Activated CD4-positive, alpha-beta T cell treated with anti-CD3 and anti-CD28 coated beads, Interleukin-2, amount 10 ng/mL, durations not matched to agents 7 days and 5 days (primary cell): ENCODE measurements at regions not wholly inside any gene's neighbourhood (a gene's known extent, or its start where the extent isn't known, plus 50 kb on each side); places are given as distances from the start of the nearest gene placed in this dataset.

Experiments used
- CTCF ChIA-PET: fragments of 350-600 bp; sonication (Branson Sonifier 250); formaldehyde crosslinking; loops from one replicate; lab custom pipeline; 2021; ENCODE audit warnings: antibody characterized with exemption; lab: Charles Lee
- POLR2A ChIA-PET: fragments of 350-600 bp; sonication (Branson Sonifier 250); formaldehyde crosslinking; loops from one replicate; lab custom pipeline; 2021; ENCODE audit warnings: antibody characterized with exemption; lab: Charles Lee
- DNase-seq: peaks from one replicate; pipeline ENCODE4 v3.0.0-alpha.2; 2020
- H3K27ac Mint-ChIP-seq: one replicate; pipeline ENCODE4 v1.8.0; 2021; ENCODE audit warnings: mild to moderate bottlenecking, moderate library complexity, mixed read lengths
- H3K27me3 Mint-ChIP-seq: one replicate; pipeline ENCODE4 v1.8.0; 2021; ENCODE audit warnings: mixed read lengths
- H3K36me3 Mint-ChIP-seq: one replicate; pipeline ENCODE4 v1.8.0; 2021; ENCODE audit warnings: low read depth, mixed read lengths
- H3K4me1 Mint-ChIP-seq: one replicate; pipeline ENCODE4 v1.8.0; 2021; ENCODE audit warnings: mixed read lengths
- H3K4me3 Mint-ChIP-seq: one replicate; pipeline ENCODE4 v1.8.0; 2021; ENCODE audit warnings: mild to moderate bottlenecking, moderate library complexity, mixed read lengths
- H3K9me3 Mint-ChIP-seq: one replicate; pipeline ENCODE4 v1.8.0; 2021; ENCODE audit warnings: mixed read lengths

GRCh38 chr4:71171592-71171991 is 167.2 kb upstream of the SLC4A4 start:
- peaks cover 6% of the 10 kb centered on the region for H3K27me3 Mint-ChIP-seq
- H3K36me3 Mint-ChIP-seq, result no peaks in the 10 kb centered on the region
- CTCF ChIA-PET, result no interaction called here
- POLR2A ChIA-PET, result no interaction called here
- no peak overlapping the region for H3K27ac Mint-ChIP-seq
- no peak for DNase-seq
- H3K9me3 Mint-ChIP-seq, result peaks cover 3% of the 10 kb centered on the region
- no peaks in the 10 kb centered on the region for H3K4me1 Mint-ChIP-seq
- no peak overlapping the region for H3K4me3 Mint-ChIP-seq

- H3K27me3 Mint-ChIP-seq, result peaks cover 24% of the 10 kb centered on the region
- no peaks in the 10 kb centered on the region for H3K9me3 Mint-ChIP-seq
- ChIA-PET POLR2A (no interaction called here), CTCF (no interaction called here)
- no peak overlapping the region for H3K4me3 Mint-ChIP-seq
- no peak for DNase-seq
- no peaks in the 10 kb centered on the region for H3K36me3 Mint-ChIP-seq
- no peak overlapping the region for H3K27ac Mint-ChIP-seq
- H3K4me1 Mint-ChIP-seq, result peaks cover 9% of the 10 kb centered on the region
Measured at GRCh38 chr4:71181332-71181731, 157.5 kb upstream of the SLC4A4 start.

DNA sequence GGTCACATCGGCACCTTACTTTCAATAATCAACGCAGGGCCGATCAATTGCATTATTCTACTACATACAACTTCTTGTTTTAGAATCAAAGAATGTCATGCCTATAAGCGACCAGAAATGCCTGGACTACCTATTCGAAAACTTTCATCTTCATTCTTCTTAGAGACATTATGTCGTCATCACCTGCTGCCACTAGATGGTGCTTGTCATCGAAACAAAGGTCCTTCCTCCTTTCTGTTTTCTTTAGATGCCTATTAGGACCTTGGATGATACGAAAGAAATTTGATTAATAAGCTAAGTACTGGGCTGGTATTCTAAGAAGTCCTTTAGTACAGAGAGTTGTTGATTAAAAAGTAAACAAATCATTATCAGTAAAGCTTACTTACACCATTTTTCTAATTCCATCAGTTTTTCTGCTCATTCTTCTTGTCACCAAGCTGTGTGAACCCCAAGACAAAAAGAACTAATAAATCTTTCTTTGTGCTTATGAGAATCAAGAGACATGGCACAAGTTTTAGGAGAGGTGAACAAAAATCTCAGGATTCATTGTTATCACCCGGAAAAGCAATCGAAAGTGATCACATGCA is 154.5 kb upstream of the SLC4A4 start:
- no peak overlapping the region for H3K4me3 Mint-ChIP-seq
- POLR2A ChIA-PET, result no interaction called here
- peak; percentile 62 for DNase-seq

GRCh38 chr4:71185037-71185436 is 153.8 kb upstream of the SLC4A4 start:
- H3K9me3 Mint-ChIP-seq, result no peaks in the 10 kb centered on the region
- no peak overlapping the region for H3K27ac Mint-ChIP-seq
- peaks cover 25% of the 10 kb centered on the region for H3K4me1 Mint-ChIP-seq
- ChIA-PET CTCF (no interaction called here), POLR2A (no interaction called here)
- no peak for DNase-seq
- H3K4me3 Mint-ChIP-seq, result no peak overlapping the region
- peaks cover 47% of the 10 kb centered on the region for H3K27me3 Mint-ChIP-seq
- H3K36me3 Mint-ChIP-seq, result no peaks in the 10 kb centered on the region

More for the DNA sequence above, 154.5 kb upstream of the SLC4A4 start:
- Mint-ChIP-seq H3K9me3 (no peaks in the 10 kb centered on the region), H3K4me1 (peaks cover 25% of the 10 kb centered on the region), H3K27me3 (peaks cover 40% of the 10 kb centered on the region), H3K36me3 (no peaks in the 10 kb centered on the region), H3K27ac (no peak overlapping the region)
- CTCF ChIA-PET, result no interaction called here

- ChIA-PET POLR2A (no interaction called here), CTCF (interaction anchor here (0.6 kb wide), 1 partner anchor 277 kb away, joined by 3 read pairs; no protein-coding TSS in a partner anchor)
- H3K27me3 Mint-ChIP-seq, result peaks cover 58% of the 10 kb centered on the region
- H3K36me3 Mint-ChIP-seq, result no peaks in the 10 kb centered on the region
- no peak for DNase-seq
- peaks cover 25% of the 10 kb centered on the region for H3K4me1 Mint-ChIP-seq
- peak overlapping the region; percentile 73 for H3K4me3 Mint-ChIP-seq
- no peaks in the 10 kb centered on the region for H3K9me3 Mint-ChIP-seq
- no peak overlapping the region for H3K27ac Mint-ChIP-seq
Measured at GRCh38 chr4:71186257-71186565, 152.6 kb upstream of the SLC4A4 start.

DNA sequence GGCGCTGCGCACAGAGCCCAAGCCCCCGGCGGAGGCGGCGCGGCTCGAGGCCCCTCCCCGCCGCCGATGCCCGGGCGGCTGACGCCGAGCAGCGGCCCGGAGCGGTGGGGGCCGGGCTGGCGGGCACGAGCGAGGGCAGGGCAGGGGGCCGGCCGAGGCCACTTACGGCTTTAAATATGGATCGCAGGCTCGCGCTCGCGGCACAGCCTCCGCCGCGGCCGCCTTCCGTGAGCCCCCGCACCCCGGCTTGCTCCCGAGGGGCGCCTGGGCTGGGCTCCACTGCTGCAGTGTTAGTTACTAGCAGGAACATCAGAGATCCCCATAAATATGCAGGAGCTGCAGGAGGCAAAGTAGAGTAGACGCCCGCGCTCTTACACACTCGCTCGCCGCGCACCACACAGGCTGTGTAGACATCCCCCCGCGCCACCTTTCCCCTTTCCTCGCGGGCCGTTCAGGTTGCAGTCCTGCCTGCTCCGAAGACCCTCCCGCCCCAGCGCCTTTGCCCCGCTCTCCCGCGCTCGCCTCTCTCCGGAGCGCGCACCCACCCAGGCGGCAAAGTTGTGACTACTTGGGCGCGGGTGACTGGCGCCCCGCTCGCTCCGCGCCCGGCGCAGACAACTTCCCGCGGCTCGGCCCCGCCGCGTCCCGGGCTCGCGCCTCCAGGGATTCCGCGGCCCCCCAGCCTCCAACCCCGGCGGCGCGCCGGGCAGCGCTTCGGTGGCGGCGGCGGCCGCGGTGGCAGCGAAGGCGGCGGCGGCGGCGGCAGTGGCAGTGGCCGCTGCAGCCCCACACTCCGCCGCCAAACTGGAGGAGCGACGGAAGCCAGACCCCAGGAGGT is 152.0 kb upstream of the SLC4A4 start:
- POLR2A ChIA-PET, result no interaction called here
- no peaks in the 10 kb centered on the region for H3K36me3 Mint-ChIP-seq
- peak overlapping the region; percentile 76 for H3K4me3 Mint-ChIP-seq
- peaks cover 25% of the 10 kb centered on the region for H3K4me1 Mint-ChIP-seq
- peaks cover 61% of the 10 kb centered on the region for H3K27me3 Mint-ChIP-seq
- H3K27ac Mint-ChIP-seq, result no peak overlapping the region
- H3K9me3 Mint-ChIP-seq, result no peaks in the 10 kb centered on the region
- peak; percentile 13 for DNase-seq
- CTCF ChIA-PET, result interaction anchor here (0.6 kb wide), 1 partner anchor 278 kb away, joined by 3 read pairs; no protein-coding TSS in a partner anchor

- ChIA-PET CTCF (no interaction called here), POLR2A (no interaction called here)
- Mint-ChIP-seq H3K36me3 (no peaks in the 10 kb centered on the region), H3K4me3 (peak overlapping the region; percentile 71), H3K9me3 (no peaks in the 10 kb centered on the region), H3K4me1 (peaks cover 25% of the 10 kb centered on the region), H3K27ac (peak overlapping the region; percentile 32), H3K27me3 (peaks cover 67% of the 10 kb centered on the region)
- no peak for DNase-seq
Measured at GRCh38 chr4:71187404-71188155, 151.2 kb upstream of the SLC4A4 start.

GRCh38 chr4:71188156-71188640 is 150.6 kb upstream of the SLC4A4 start:
- H3K36me3 Mint-ChIP-seq, result no peaks in the 10 kb centered on the region
- H3K9me3 Mint-ChIP-seq, result no peaks in the 10 kb centered on the region
- peaks cover 25% of the 10 kb centered on the region for H3K4me1 Mint-ChIP-seq
- ChIA-PET POLR2A (no interaction called here), CTCF (no interaction called here)
- peak overlapping the region; percentile 32 for H3K27ac Mint-ChIP-seq
- peaks cover 72% of the 10 kb centered on the region for H3K27me3 Mint-ChIP-seq
- no peak for DNase-seq
- H3K4me3 Mint-ChIP-seq, result peak overlapping the region; percentile 71

GRCh38 chr4:71188951-71189350 is 149.9 kb upstream of the SLC4A4 start:
- ChIA-PET POLR2A (no interaction called here), CTCF (no interaction called here)
- H3K4me3 Mint-ChIP-seq, result peak overlapping the region; percentile 71
- no peaks in the 10 kb centered on the region for H3K36me3 Mint-ChIP-seq
- no peaks in the 10 kb centered on the region for H3K9me3 Mint-ChIP-seq
- no peak for DNase-seq
- H3K4me1 Mint-ChIP-seq, result peaks cover 25% of the 10 kb centered on the region
- H3K27me3 Mint-ChIP-seq, result peaks cover 76% of the 10 kb centered on the region
- H3K27ac Mint-ChIP-seq, result peak overlapping the region; percentile 32

- H3K9me3 Mint-ChIP-seq, result no peaks in the 10 kb centered on the region
- POLR2A ChIA-PET, result no interaction called here
- no peaks in the 10 kb centered on the region for H3K36me3 Mint-ChIP-seq
- CTCF ChIA-PET, result interaction anchor here (1.9 kb wide), 1 partner anchor 11 kb away, joined by 4 read pairs; no protein-coding TSS in a partner anchor
- peaks cover 74% of the 10 kb centered on the region for H3K27me3 Mint-ChIP-seq
- no peak overlapping the region for H3K27ac Mint-ChIP-seq
- H3K4me3 Mint-ChIP-seq, result no peak overlapping the region
- no peak for DNase-seq
- peaks cover 21% of the 10 kb centered on the region for H3K4me1 Mint-ChIP-seq
Measured at GRCh38 chr4:71189471-71189870, 149.3 kb upstream of the SLC4A4 start.

- ChIA-PET POLR2A (no interaction called here), CTCF (interaction anchor here (1.1 to 1.5 kb wide), 2 partner anchors 21 to 34 kb away, joined by 3 read pairs; no protein-coding TSS in a partner anchor)
- Mint-ChIP-seq H3K4me3 (no peak overlapping the region), H3K4me1 (peaks cover 11% of the 10 kb centered on the region), H3K9me3 (no peaks in the 10 kb centered on the region), H3K27ac (no peak overlapping the region), H3K27me3 (peaks cover 44% of the 10 kb centered on the region), H3K36me3 (no peaks in the 10 kb centered on the region)
- no peak for DNase-seq
Measured at GRCh38 chr4:71194454-71194853, 144.4 kb upstream of the SLC4A4 start.

DNA sequence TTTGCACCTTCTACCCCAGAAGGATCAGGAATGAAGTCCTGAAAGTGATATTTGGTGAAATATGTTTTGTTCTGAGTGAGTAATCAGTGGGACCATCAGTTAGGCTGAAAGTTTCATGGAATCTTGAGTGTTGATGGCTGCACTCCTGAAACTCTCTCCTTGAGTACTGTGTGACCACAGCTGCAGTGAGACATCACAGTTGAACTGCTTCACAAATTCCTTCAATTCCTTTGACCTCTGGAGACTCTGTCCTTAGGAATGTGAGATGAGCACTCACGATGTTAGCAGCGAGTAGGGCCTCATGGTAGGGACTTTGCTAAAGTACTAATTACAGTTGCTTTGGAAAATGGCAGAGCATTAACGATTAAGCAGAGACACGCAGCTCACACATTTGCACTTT is 142.9 kb upstream of the SLC4A4 start:
- ChIA-PET CTCF (no interaction called here), POLR2A (no interaction called here)
- peaks cover 30% of the 10 kb centered on the region for H3K27me3 Mint-ChIP-seq
- DNase-seq, result no peak
- H3K27ac Mint-ChIP-seq, result no peak overlapping the region
- H3K9me3 Mint-ChIP-seq, result no peaks in the 10 kb centered on the region
- peaks cover 17% of the 10 kb centered on the region for H3K4me1 Mint-ChIP-seq
- no peaks in the 10 kb centered on the region for H3K36me3 Mint-ChIP-seq
- no peak overlapping the region for H3K4me3 Mint-ChIP-seq

DNA sequence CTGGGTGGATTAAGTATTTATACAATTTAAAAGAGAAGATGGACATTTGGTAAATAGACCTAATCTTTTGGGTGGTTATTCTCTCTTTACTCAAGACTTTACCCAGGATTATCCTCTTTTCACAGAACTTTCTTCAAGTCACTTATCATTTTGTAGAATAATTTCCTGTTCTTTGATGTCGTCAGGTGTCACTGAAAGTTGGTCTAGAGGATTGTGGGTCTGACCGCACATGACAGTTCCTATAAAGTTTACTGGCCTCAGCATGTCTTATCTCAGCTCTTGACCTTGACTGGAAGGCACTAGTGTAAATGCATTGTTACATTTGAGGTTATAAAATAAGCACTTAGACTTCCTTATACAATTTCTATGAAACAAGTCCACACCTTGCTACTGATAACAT is 139.9 kb upstream of the SLC4A4 start:
- no peak overlapping the region for H3K27ac Mint-ChIP-seq
- peak; percentile 50 for DNase-seq
- POLR2A ChIA-PET, result no interaction called here
- no peaks in the 10 kb centered on the region for H3K36me3 Mint-ChIP-seq
- peaks cover 17% of the 10 kb centered on the region for H3K4me1 Mint-ChIP-seq
- no peak overlapping the region for H3K4me3 Mint-ChIP-seq
- CTCF ChIA-PET, result no interaction called here
- peaks cover 17% of the 10 kb centered on the region for H3K27me3 Mint-ChIP-seq
- H3K9me3 Mint-ChIP-seq, result no peaks in the 10 kb centered on the region
